ENCODE measurements at regions not wholly inside any gene's neighbourhood (a gene's known extent, or its start where the extent isn't known, plus 50 kb on each side); places are given as distances from the start of the nearest gene placed in this dataset.

DNA sequence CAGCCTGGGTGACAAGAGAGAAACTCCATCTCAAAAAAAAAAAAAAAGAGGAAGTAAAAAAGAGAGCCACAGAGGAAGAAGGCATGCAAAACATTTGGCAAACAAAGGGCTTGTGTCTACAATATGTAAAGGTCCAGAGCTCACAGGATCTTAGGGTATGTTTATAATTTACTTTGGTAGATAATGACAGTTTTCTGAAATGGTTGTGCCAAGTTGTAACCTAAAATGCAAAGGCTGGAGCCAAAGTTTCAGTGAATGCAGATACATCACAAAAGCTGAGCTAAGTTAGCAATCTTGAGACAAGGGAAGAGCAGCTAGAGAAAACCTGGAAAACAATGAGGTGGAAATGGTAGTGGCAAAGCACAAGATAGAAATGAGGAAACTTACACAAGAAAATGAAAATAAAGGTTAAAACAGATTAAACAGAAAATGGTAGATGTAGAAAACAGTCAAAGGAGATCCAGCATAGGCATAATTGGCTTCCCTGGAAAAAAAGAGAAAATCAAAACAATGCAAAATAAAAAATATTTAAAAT lies 77.5 kb upstream of the HK2 start:
- TF ChIP-seq, protein P1, sequence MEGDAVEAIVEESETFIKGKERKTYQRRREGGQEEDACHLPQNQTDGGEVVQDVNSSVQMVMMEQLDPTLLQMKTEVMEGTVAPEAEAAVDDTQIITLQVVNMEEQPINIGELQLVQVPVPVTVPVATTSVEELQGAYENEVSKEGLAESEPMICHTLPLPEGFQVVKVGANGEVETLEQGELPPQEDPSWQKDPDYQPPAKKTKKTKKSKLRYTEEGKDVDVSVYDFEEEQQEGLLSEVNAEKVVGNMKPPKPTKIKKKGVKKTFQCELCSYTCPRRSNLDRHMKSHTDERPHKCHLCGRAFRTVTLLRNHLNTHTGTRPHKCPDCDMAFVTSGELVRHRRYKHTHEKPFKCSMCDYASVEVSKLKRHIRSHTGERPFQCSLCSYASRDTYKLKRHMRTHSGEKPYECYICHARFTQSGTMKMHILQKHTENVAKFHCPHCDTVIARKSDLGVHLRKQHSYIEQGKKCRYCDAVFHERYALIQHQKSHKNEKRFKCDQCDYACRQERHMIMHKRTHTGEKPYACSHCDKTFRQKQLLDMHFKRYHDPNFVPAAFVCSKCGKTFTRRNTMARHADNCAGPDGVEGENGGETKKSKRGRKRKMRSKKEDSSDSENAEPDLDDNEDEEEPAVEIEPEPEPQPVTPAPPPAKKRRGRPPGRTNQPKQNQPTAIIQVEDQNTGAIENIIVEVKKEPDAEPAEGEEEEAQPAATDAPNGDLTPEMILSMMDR (IDR thresholded peaks at IDR 0.05; ENCODE audit: unreplicated experiment): no peak
- peaks cover 4% of the 10 kb centered on the region for H3K4me1 Mint-ChIP-seq (ENCODE audit: low read depth)
- no peak overlapping the region for H3K27ac Mint-ChIP-seq

DNA sequence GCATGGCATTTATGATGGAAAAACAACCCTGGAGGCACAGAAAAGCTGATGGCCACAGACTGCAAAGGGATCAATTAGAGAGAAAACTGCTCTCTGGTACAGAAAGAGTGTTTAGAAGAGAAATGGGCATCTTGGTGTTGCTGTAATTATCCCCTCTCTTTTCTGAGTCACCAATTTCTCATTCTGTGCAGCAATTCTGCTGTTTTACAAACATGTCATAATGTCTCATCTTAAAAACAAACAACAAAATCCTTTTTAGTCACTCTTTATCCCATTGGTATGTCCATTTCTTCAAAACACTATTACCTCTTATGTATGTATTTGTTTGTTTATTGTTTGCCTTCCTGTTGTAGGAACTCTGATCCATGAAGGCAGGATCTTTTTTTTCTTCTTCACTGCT lies 73.9 kb upstream of the HK2 start:
- no peak for DNase-seq (ENCODE audit: low spot score, unreplicated experiment)
- H3K4me3 Mint-ChIP-seq (ENCODE audit: low read depth): no peak overlapping the region
- H3K36me3 Mint-ChIP-seq (ENCODE audit: insufficient read depth): peaks cover 3% of the 10 kb centered on the region
- H3K27ac Mint-ChIP-seq: no peak overlapping the region
- H3K4me1 Mint-ChIP-seq (ENCODE audit: low read depth): peaks cover 16% of the 10 kb centered on the region
- TF ChIP-seq, protein P1 (IDR thresholded peaks at IDR 0.05; ENCODE audit: unreplicated experiment): no peak
- peaks cover 8% of the 10 kb centered on the region for H3K9me3 Mint-ChIP-seq (ENCODE audit: low read depth)
- no peaks in the 10 kb centered on the region for H3K27me3 Mint-ChIP-seq

More for the DNA sequence above, 77.5 kb upstream of the HK2 start:
- Mint-ChIP-seq H3K36me3 (ENCODE audit: insufficient read depth) (peaks cover 3% of the 10 kb centered on the region), H3K4me3 (ENCODE audit: low read depth) (no peak overlapping the region), H3K27me3 (no peaks in the 10 kb centered on the region), H3K9me3 (ENCODE audit: low read depth) (peaks cover 8% of the 10 kb centered on the region)
- DNase-seq (ENCODE audit: low spot score, unreplicated experiment): no peak

DNA sequence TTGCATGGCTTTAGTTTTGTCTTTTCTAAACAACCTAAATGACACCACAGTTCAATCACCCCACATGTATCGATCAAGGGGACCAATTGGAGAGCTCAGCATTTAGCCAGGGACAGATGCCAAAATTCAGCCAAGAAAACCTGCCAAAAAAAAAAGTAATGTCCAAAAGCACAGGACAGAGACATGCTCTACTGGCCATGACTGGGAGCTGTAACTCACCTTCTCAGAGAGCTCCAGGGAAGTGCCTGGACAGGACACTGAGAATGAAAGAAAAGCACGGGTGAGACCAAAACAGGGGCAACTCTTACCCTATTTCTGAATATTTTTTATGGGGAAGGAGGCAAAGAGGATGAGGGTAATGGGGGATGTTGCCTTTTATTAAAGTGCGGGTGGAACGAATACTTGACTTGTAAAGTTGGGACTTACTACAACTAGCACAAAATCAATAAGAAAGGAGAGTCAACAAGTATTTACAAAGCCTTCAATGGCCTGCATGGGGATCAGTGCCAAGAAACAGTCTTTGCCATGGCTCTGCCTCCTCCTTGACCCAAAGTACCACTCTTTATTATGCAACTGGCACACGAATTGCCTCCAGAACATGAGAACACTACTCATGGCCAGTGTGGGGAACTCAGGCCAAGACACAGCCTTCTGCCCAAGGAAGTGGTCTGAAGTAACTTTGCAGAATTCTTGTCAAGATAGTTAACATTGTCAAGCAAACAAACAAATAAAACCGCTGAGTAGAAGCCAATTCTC lies 72.9 kb upstream of the HK2 start:
- no peaks in the 10 kb centered on the region for H3K27me3 Mint-ChIP-seq
- TF ChIP-seq, protein P1 (IDR thresholded peaks at IDR 0.05; ENCODE audit: unreplicated experiment): no peak
- no peak overlapping the region for H3K27ac Mint-ChIP-seq
- peaks cover 19% of the 10 kb centered on the region for H3K4me1 Mint-ChIP-seq (ENCODE audit: low read depth)
- H3K9me3 Mint-ChIP-seq (ENCODE audit: low read depth): peaks cover 8% of the 10 kb centered on the region
- peaks cover 3% of the 10 kb centered on the region for H3K36me3 Mint-ChIP-seq (ENCODE audit: insufficient read depth)
- DNase-seq (ENCODE audit: low spot score, unreplicated experiment): no peak
- no peak overlapping the region for H3K4me3 Mint-ChIP-seq (ENCODE audit: low read depth)

DNA sequence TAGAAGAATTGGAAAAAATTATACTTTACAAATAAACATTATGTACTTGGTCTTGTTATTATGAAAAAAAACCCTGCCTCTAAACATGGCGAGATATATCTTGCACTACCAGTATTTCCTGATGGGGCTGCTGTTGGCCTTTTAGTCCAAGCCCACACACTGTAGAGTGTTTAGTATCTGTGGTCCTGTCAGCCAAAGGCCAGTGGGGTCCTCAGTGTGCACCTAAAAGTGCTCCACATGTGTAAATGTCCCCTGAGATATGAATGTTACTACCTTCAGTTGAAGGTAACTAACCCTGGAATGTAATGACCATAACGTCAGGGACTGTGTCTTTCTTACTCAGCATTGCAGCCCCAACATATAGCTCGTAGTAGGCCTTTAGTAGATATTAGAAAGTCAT lies 71.1 kb upstream of the HK2 start:
- DNase-seq (ENCODE audit: low spot score, unreplicated experiment): no peak
- Mint-ChIP-seq H3K27me3 (no peaks in the 10 kb centered on the region), H3K4me1 (ENCODE audit: low read depth) (peaks cover 19% of the 10 kb centered on the region), H3K4me3 (ENCODE audit: low read depth) (no peak overlapping the region), H3K36me3 (ENCODE audit: insufficient read depth) (no peaks in the 10 kb centered on the region), H3K27ac (no peak overlapping the region), H3K9me3 (ENCODE audit: low read depth) (peaks cover 2% of the 10 kb centered on the region)
- TF ChIP-seq, protein P1 (IDR thresholded peaks at IDR 0.05; ENCODE audit: unreplicated experiment): peak; percentile 16

DNA sequence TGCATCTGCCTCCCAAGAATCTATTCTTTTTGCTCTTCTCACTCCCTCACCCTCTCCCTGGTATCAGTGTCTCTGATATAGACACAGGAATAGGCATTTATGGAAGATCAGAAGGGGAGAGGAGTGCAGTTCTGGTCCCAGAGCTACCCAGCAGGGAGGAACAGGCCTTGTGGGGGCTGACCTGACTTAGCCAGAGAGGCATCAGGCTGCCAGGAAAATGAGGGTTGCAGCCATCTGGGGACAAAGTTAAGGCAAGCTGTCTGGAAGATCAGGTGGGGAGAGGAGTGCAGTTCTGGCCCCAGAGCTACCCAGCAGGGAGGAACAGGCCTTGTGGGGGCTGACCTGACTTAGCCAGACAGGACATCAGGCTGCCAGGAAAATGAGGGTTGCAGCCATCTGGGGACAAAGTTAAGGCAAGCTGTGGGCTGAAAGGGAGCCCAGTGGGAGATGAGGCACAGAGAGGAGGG lies 69.9 kb upstream of the HK2 start:
- Mint-ChIP-seq H3K4me3 (ENCODE audit: low read depth) (no peak overlapping the region), H3K9me3 (ENCODE audit: low read depth) (no peaks in the 10 kb centered on the region), H3K27me3 (no peaks in the 10 kb centered on the region), H3K4me1 (ENCODE audit: low read depth) (peaks cover 22% of the 10 kb centered on the region), H3K27ac (peak overlapping the region; percentile 12), H3K36me3 (ENCODE audit: insufficient read depth) (no peaks in the 10 kb centered on the region)
- TF ChIP-seq, protein P1 (IDR thresholded peaks at IDR 0.05; ENCODE audit: unreplicated experiment): no peak
- no peak for DNase-seq (ENCODE audit: low spot score, unreplicated experiment)
